Rectal smooth muscle tissue (tissue), 1 donor: ENCODE measurements at regions not wholly inside any gene's neighbourhood (a gene's known extent, or its start where the extent isn't known, plus 50 kb on each side); places are given as distances from the start of the nearest gene placed in this dataset.

Experiments
- H3K27ac ChIP-seq: one replicate; pipeline ENCODE4 v1.7.0; 2013; ENCODE audit warnings: low read depth, low read length, inconsistent platforms
- H3K27me3 ChIP-seq: one replicate; pipeline ENCODE4 v1.7.0; 2013; ENCODE audit warnings: low read length; ENCODE audit not compliant: control insufficient read depth, insufficient read depth
- H3K36me3 ChIP-seq: one replicate; pipeline ENCODE4 v1.7.0; 2013; ENCODE audit warnings: low read length; ENCODE audit not compliant: control insufficient read depth, insufficient read depth
- H3K4me1 ChIP-seq: one replicate; pipeline ENCODE4 v1.7.0; 2013; ENCODE audit warnings: low read length; ENCODE audit not compliant: control insufficient read depth, insufficient read depth
- H3K4me3 ChIP-seq: one replicate; pipeline ENCODE4 v1.7.0; 2013; ENCODE audit warnings: low read length
- H3K9ac ChIP-seq: one replicate; pipeline ENCODE4 v1.7.0; 2013; ENCODE audit warnings: low read length

DNA sequence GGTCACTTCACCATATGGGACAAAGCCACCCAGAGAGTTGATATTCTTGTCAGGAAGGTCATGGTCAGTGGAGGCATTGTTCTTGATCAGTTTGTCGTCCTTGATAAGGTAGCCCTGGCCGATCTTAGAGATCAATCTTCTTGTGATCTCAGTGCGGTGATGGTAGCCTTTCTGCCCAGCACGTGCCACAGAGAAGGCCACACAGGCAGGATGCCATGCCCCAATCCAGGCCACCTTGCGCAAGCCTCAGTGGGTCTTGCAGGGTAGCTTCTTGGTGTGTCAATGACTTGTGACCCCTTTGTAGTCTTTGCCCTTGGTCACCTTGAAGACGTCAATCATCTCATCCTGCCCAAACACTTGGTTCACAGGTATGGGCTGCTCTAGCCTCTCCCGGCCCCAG, 143.9 kb upstream of the ASB18 start:
- H3K27ac ChIP-seq = no peak overlapping the region
- no peak overlapping the region for H3K4me3 ChIP-seq
- no peaks in the 10 kb centered on the region for H3K36me3 ChIP-seq
- no peaks in the 10 kb centered on the region for H3K4me1 ChIP-seq
- H3K9ac ChIP-seq = no peak overlapping the region
- no peaks in the 10 kb centered on the region for H3K27me3 ChIP-seq

GRCh38 chr2:236408786-236409185, 144.6 kb upstream of the ASB18 start:
- H3K4me1 ChIP-seq = no peaks in the 10 kb centered on the region
- H3K9ac ChIP-seq = no peak overlapping the region
- H3K27me3 ChIP-seq = no peaks in the 10 kb centered on the region
- no peak overlapping the region for H3K4me3 ChIP-seq
- H3K36me3 ChIP-seq = no peaks in the 10 kb centered on the region
- no peak overlapping the region for H3K27ac ChIP-seq

GRCh38 chr2:236415684-236416444, 151.7 kb upstream of the ASB18 start:
- no peak overlapping the region for H3K9ac ChIP-seq
- H3K36me3 ChIP-seq = no peaks in the 10 kb centered on the region
- no peaks in the 10 kb centered on the region for H3K4me1 ChIP-seq
- no peaks in the 10 kb centered on the region for H3K27me3 ChIP-seq
- H3K27ac ChIP-seq = no peak overlapping the region
- H3K4me3 ChIP-seq = no peak overlapping the region

DNA sequence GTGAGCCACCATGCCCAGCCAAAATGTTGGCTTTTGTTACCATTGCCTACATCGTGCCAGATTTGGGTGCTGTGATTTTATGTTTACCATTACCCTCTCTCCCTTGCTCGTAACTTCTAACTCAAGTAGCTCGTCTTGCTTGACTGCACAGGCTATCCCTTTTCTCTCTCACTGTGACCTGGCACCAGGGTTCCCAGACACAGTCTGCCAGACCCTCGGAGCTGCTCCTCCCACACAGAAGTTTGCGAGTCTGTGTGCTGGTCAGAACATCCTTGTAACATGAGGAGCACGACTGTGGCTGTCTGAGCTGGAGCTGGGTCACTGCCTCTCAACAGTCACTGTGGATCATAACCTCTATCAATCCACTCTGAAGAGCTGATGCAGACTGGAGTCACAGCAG, 152.5 kb upstream of the ACKR3 start:
- Histone ChIP-seq H3K4me3 (no peak overlapping the region), H3K4me1 (no peaks in the 10 kb centered on the region), H3K9ac (no peak overlapping the region), H3K27me3 (no peaks in the 10 kb centered on the region), H3K36me3 (no peaks in the 10 kb centered on the region), H3K27ac (no peak overlapping the region)

DNA sequence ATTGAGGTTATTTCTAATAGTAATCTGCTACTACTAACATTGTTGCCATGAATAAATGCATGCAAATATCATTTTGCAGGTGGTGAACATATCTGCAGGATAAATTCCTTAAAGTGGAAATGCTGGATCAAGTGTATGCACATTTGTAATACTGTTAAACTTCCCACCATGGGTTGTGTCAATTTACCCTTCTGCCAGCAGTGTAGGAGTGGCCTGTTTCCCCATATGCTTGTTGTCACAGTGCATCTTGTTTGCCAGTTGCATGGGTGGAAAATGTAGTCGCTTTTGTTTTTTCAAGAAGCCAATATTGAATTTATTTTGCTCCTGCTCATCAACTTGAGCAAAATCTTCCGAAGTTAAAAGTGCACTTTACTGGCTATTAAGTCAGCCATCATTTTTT, 139.0 kb upstream of the ACKR3 start:
- no peak overlapping the region for H3K27ac ChIP-seq
- no peaks in the 10 kb centered on the region for H3K36me3 ChIP-seq
- no peak overlapping the region for H3K4me3 ChIP-seq
- no peaks in the 10 kb centered on the region for H3K27me3 ChIP-seq
- H3K9ac ChIP-seq = no peak overlapping the region
- H3K4me1 ChIP-seq = no peaks in the 10 kb centered on the region

DNA sequence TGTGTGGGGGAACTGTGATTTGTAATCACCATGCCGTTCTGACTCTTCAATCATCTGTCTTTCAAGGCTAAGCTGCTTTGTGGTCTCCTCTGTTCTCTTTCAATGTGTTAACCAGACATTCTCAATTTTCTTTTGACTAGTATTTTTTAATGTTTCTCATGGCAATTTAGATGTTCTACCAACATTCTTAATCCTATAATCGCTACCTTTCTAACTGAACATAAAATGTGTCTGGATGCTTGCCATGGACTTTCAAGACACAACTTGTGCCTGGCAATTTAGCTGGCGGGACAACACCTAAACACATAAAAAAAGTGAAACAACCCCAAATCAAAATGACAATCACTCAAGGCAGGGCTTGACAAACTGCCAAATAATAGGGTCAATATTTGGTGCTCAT, 135.0 kb upstream of the ACKR3 start:
- Histone ChIP-seq H3K27ac (no peak overlapping the region), H3K36me3 (no peaks in the 10 kb centered on the region), H3K4me1 (no peaks in the 10 kb centered on the region), H3K9ac (no peak overlapping the region), H3K27me3 (no peaks in the 10 kb centered on the region), H3K4me3 (no peak overlapping the region)

- no peak overlapping the region for H3K4me3 ChIP-seq
Measured at GRCh38 chr2:236440110-236440881, 129.3 kb upstream of the ACKR3 start.

GRCh38 chr2:236444187-236444586, 125.4 kb upstream of the ACKR3 start:
- Histone ChIP-seq H3K27me3 (no peaks in the 10 kb centered on the region), H3K4me3 (no peak overlapping the region), H3K9ac (no peak overlapping the region), H3K27ac (no peak overlapping the region), H3K36me3 (no peaks in the 10 kb centered on the region), H3K4me1 (no peaks in the 10 kb centered on the region)

More at GRCh38 chr2:236440110-236440881, 129.3 kb upstream of the ACKR3 start:
- Histone ChIP-seq H3K4me1 (no peaks in the 10 kb centered on the region), H3K27ac (no peak overlapping the region), H3K36me3 (no peaks in the 10 kb centered on the region), H3K9ac (no peak overlapping the region), H3K27me3 (no peaks in the 10 kb centered on the region)

DNA sequence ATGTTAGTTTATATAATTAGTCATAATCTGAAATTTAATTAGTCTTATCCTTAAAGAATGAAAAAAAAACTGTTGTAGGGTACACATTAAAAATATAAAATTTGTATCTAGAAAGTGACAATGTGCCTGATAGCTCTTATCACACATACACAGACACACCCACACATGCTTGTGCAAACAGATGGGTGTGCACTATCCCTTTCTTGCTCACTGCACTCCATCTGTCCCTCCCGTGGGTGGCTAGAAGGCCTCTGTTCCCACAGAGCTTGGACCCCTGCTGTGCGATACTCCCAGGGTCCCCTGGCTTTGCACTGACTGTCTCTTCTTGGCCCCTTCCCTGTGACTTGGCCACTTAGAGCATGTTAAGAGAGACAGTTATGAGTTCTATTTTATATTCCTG, 123.9 kb upstream of the ACKR3 start:
- no peaks in the 10 kb centered on the region for H3K36me3 ChIP-seq
- H3K27me3 ChIP-seq = no peaks in the 10 kb centered on the region
- H3K27ac ChIP-seq = no peak overlapping the region
- H3K4me1 ChIP-seq = no peaks in the 10 kb centered on the region
- H3K9ac ChIP-seq = no peak overlapping the region
- H3K4me3 ChIP-seq = no peak overlapping the region

- Histone ChIP-seq H3K36me3 (no peaks in the 10 kb centered on the region), H3K27ac (no peak overlapping the region), H3K4me3 (no peak overlapping the region), H3K4me1 (no peaks in the 10 kb centered on the region), H3K9ac (no peak overlapping the region), H3K27me3 (no peaks in the 10 kb centered on the region)
Measured at GRCh38 chr2:236446521-236446920, 123.1 kb upstream of the ACKR3 start.

DNA sequence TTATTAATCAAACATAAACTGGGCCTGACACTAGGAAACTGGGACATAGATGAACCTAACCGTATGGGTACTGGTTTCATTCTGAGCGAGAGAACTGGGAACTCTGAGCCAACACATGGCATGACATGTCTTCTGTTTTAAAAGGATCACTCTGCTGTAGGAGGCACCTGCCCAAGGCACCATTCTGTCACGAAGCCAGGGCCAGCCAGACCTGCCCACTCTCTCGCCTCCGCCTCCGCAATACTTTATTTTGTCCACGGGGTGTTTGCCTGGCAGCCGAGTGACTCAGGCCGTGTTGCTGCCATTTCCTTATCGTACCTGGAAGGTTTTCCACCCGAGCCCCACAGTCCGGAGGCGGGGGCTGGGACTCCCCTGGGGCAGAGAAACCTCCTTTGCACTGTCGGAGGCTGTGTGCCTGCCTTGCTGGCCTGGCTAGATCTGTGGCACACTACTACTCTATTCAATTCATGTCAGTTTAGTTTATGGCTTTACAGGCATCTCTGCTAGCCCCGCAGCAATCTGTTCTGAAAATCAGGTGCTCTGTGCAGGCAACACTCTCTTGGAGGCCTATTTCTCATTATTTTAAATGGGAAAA, 120.4 kb upstream of the ACKR3 start:
- Histone ChIP-seq H3K36me3 (no peaks in the 10 kb centered on the region), H3K4me1 (no peaks in the 10 kb centered on the region), H3K4me3 (no peak overlapping the region), H3K9ac (no peak overlapping the region), H3K27me3 (no peaks in the 10 kb centered on the region), H3K27ac (no peak overlapping the region)

DNA sequence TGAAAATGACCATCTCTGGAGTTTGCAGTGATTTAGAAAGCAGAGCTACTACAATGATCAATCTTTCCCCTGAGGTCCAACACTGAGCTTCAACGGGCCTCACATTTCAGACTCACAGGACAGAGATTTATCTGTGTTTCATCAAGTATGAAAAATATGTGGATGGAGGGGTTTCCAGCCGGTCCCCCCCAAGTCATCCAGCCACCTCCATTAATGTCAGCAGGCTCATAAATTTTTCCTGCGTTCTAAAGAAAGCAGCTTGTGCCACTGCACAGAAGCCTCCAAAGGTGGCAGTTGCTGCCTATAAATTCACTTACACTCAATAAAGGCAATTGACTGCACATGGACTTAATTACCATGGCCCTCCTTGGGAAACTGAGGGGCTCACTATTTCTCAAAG, 117.4 kb upstream of the ACKR3 start:
- H3K4me3 ChIP-seq = no peak overlapping the region
- no peak overlapping the region for H3K27ac ChIP-seq
- no peaks in the 10 kb centered on the region for H3K36me3 ChIP-seq
- no peak overlapping the region for H3K9ac ChIP-seq
- no peaks in the 10 kb centered on the region for H3K27me3 ChIP-seq
- H3K4me1 ChIP-seq = no peaks in the 10 kb centered on the region
